GM21786 (cell line): ENCODE measurements at regions not wholly inside any gene's neighbourhood (a gene's known extent, or its start where the extent isn't known, plus 50 kb on each side); places are given as distances from the start of the nearest gene placed in this dataset.

Experiments used
- ATAC-seq: cut with Tn5 transposase; IDR thresholded peaks from one replicate; pipeline ENCODE4 v1.9.1; 2021; ENCODE audit not compliant: unreplicated experiment

- ATAC-seq: no peak
Observed at GRCh38 chr14:66152302-66152701, 333.9 kb upstream of the CCDC196 start.

GRCh38 chr14:66152747-66153146 lies 333.4 kb upstream of the CCDC196 start:
- ATAC-seq: no peak

- ATAC-seq: no peak
Observed at GRCh38 chr14:66163023-66163422, 323.1 kb upstream of the CCDC196 start.

- ATAC-seq: no peak
Observed at GRCh38 chr14:66165337-66165736, 320.8 kb upstream of the CCDC196 start.

GRCh38 chr14:66174453-66174891 lies 311.7 kb upstream of the CCDC196 start:
- no peak for ATAC-seq

GRCh38 chr14:66177935-66178334 lies 308.2 kb upstream of the CCDC196 start:
- ATAC-seq: no peak

GRCh38 chr14:66196670-66197069 lies 289.5 kb upstream of the CCDC196 start:
- no peak for ATAC-seq

- ATAC-seq: no peak
Observed at GRCh38 chr14:66197276-66197675, 288.9 kb upstream of the CCDC196 start.

- no peak for ATAC-seq
Observed at GRCh38 chr14:66206554-66206953, 279.6 kb upstream of the CCDC196 start.

GRCh38 chr14:66216763-66217162 lies 269.4 kb upstream of the CCDC196 start:
- no peak for ATAC-seq

GRCh38 chr14:66219886-66220285 lies 266.3 kb upstream of the CCDC196 start:
- ATAC-seq: no peak

GRCh38 chr14:66224492-66225178 lies 261.5 kb upstream of the CCDC196 start:
- no peak for ATAC-seq

- no peak for ATAC-seq
Observed at GRCh38 chr14:66225337-66225736, 260.8 kb upstream of the CCDC196 start.

- ATAC-seq: no peak
Observed at GRCh38 chr14:66228267-66228970, 257.8 kb upstream of the CCDC196 start.

GRCh38 chr14:66231820-66232219 lies 254.4 kb upstream of the CCDC196 start:
- no peak for ATAC-seq

GRCh38 chr14:66233591-66233990 lies 252.6 kb upstream of the CCDC196 start:
- no peak for ATAC-seq

- no peak for ATAC-seq
Observed at GRCh38 chr14:66234411-66234810, 251.8 kb upstream of the CCDC196 start.

- ATAC-seq: no peak
Observed at GRCh38 chr14:66237741-66238140, 248.4 kb upstream of the CCDC196 start.

GRCh38 chr14:66238969-66239368 lies 247.2 kb upstream of the CCDC196 start:
- ATAC-seq: no peak

GRCh38 chr14:66239589-66239988 lies 246.6 kb upstream of the CCDC196 start:
- ATAC-seq: no peak

GRCh38 chr14:66240105-66240504 lies 246.1 kb upstream of the CCDC196 start:
- ATAC-seq: no peak

GRCh38 chr14:66242001-66242400 lies 244.2 kb upstream of the CCDC196 start:
- no peak for ATAC-seq

GRCh38 chr14:66244834-66245233 lies 241.3 kb upstream of the CCDC196 start:
- no peak for ATAC-seq
